ENCODE measurements at regions not wholly inside any gene's neighbourhood (a gene's known extent, or its start where the extent isn't known, plus 50 kb on each side); places are given as distances from the start of the nearest gene placed in this dataset.

- Mint-ChIP-seq H3K36me3 (ENCODE audit: low read depth) (no peaks in the 10 kb centered on the region), H3K4me1 (ENCODE audit: low read depth) (no peaks in the 10 kb centered on the region), H3K27ac (no peak overlapping the region), H3K9me3 (no peaks in the 10 kb centered on the region), H3K4me3 (no peak overlapping the region), H3K27me3 (peaks cover 43% of the 10 kb centered on the region)
- Histone ChIP-seq H3K27ac (ENCODE audit: low read depth in 1 of 2, low read length in 2 of 2) (no peak overlapping the region), H3K27me3 (ENCODE audit: control insufficient read depth in 1 of 2, insufficient read depth in 2 of 2, low read length in 2 of 2) (no peaks in the 10 kb centered on the region), H3K4me3 (ENCODE audit: low read length) (no peak overlapping the region), H3K9me3 (ENCODE audit: control insufficient read depth in 1 of 2, insufficient read depth in 1 of 2, low read length in 2 of 2) (peaks cover 0 to 14% of the 10 kb centered on the region in 2 experiments), H3K36me3 (ENCODE audit: insufficient read depth, low read length) (no peaks in the 10 kb centered on the region), H3K4me1 (ENCODE audit: insufficient read depth, low read length) (no peaks in the 10 kb centered on the region)
- ChIA-PET POLR2A (no interaction called here), CTCF (no interaction called here)
- intact Hi-C loops (cut with DNase I, micrococcal nuclease), result no loop called here
- DNase-seq, result no peak
- TF ChIP-seq, protein P1, sequence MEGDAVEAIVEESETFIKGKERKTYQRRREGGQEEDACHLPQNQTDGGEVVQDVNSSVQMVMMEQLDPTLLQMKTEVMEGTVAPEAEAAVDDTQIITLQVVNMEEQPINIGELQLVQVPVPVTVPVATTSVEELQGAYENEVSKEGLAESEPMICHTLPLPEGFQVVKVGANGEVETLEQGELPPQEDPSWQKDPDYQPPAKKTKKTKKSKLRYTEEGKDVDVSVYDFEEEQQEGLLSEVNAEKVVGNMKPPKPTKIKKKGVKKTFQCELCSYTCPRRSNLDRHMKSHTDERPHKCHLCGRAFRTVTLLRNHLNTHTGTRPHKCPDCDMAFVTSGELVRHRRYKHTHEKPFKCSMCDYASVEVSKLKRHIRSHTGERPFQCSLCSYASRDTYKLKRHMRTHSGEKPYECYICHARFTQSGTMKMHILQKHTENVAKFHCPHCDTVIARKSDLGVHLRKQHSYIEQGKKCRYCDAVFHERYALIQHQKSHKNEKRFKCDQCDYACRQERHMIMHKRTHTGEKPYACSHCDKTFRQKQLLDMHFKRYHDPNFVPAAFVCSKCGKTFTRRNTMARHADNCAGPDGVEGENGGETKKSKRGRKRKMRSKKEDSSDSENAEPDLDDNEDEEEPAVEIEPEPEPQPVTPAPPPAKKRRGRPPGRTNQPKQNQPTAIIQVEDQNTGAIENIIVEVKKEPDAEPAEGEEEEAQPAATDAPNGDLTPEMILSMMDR (IDR thresholded peaks at IDR 0.05), result no peak
- ATAC-seq (ENCODE audit: poor library complexity), result no peak
Measured at GRCh38 chr7:156577645-156578577, 62.7 kb upstream of the RNF32 start.

GRCh38 chr7:156576216-156577058 is 64.1 kb upstream of the RNF32 start:
- H3K27ac ChIP-seq (ENCODE audit: low read depth in 1 of 2, low read length in 2 of 2), result no peak overlapping the region
- TF ChIP-seq, protein P1 (IDR thresholded peaks at IDR 0.05), result no peak
- POLR2A ChIA-PET, result no interaction called here
- no peaks in the 10 kb centered on the region for H3K4me1 ChIP-seq (ENCODE audit: insufficient read depth, low read length)
- H3K36me3 ChIP-seq (ENCODE audit: insufficient read depth, low read length), result no peaks in the 10 kb centered on the region
- no peak overlapping the region for H3K4me3 ChIP-seq (ENCODE audit: low read length)
- H3K27me3 Mint-ChIP-seq, result peaks cover 50% of the 10 kb centered on the region
- no peak overlapping the region for H3K27ac Mint-ChIP-seq
- CTCF ChIA-PET, result no interaction called here
- H3K9me3 Mint-ChIP-seq, result no peaks in the 10 kb centered on the region
- H3K4me3 Mint-ChIP-seq, result no peak overlapping the region
- H3K36me3 Mint-ChIP-seq (ENCODE audit: low read depth), result no peaks in the 10 kb centered on the region
- H3K27me3 ChIP-seq (ENCODE audit: control insufficient read depth in 1 of 2, insufficient read depth in 2 of 2, low read length in 2 of 2), result peaks cover 0 to 3% of the 10 kb centered on the region in 2 experiments
- DNase-seq, result no peak
- intact Hi-C loops (cut with DNase I, micrococcal nuclease), result no loop called here
- peaks cover 0 to 15% of the 10 kb centered on the region in 2 experiments for H3K9me3 ChIP-seq (ENCODE audit: control insufficient read depth in 1 of 2, insufficient read depth in 1 of 2, low read length in 2 of 2)
- H3K4me1 Mint-ChIP-seq (ENCODE audit: low read depth), result no peaks in the 10 kb centered on the region
- no peak for ATAC-seq (ENCODE audit: poor library complexity)

DNA sequence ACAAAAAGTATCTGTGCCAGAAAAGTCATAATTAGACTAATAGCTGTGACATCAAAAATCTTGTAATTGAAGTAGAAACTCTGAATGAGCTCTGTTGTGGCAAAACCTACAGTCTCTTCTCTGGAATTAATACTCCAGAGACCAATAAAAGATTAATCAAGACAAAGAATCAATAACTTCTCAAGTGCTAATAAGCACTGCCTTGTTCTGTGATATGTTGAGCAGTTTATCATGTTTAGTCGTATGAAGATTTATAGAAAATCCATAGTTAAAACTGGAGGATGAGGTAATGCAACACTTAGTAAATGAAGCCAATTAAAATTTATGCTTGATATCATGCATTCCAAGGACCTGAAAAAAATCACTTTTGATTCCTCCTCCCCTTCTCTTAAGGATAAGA is 72.3 kb upstream of the RNF32 start:
- H3K4me3 ChIP-seq (ENCODE audit: low read length), result no peak overlapping the region
- no peaks in the 10 kb centered on the region for H3K36me3 ChIP-seq (ENCODE audit: insufficient read depth, low read length)
- intact Hi-C loops (cut with DNase I, micrococcal nuclease), result no loop called here
- H3K9me3 Mint-ChIP-seq, result peaks cover 2% of the 10 kb centered on the region
- H3K27me3 Mint-ChIP-seq, result peaks cover 20% of the 10 kb centered on the region
- H3K36me3 Mint-ChIP-seq (ENCODE audit: low read depth), result no peaks in the 10 kb centered on the region
- H3K4me3 Mint-ChIP-seq, result no peak overlapping the region
- ChIA-PET CTCF (no interaction called here), POLR2A (no interaction called here)
- ATAC-seq (ENCODE audit: poor library complexity) (no peak), DNase-seq (no peak)
- no peak overlapping the region for H3K27ac ChIP-seq (ENCODE audit: low read depth in 1 of 2, low read length in 2 of 2)
- peaks cover 0 to 3% of the 10 kb centered on the region in 2 experiments for H3K27me3 ChIP-seq (ENCODE audit: control insufficient read depth in 1 of 2, insufficient read depth in 2 of 2, low read length in 2 of 2)
- no peaks in the 10 kb centered on the region for H3K4me1 Mint-ChIP-seq (ENCODE audit: low read depth)
- H3K27ac Mint-ChIP-seq, result no peak overlapping the region
- no peaks in the 10 kb centered on the region for H3K4me1 ChIP-seq (ENCODE audit: insufficient read depth, low read length)
- TF ChIP-seq, protein P1 (IDR thresholded peaks at IDR 0.05), result no peak
- peaks cover 0 to 14% of the 10 kb centered on the region in 2 experiments for H3K9me3 ChIP-seq (ENCODE audit: control insufficient read depth in 1 of 2, insufficient read depth in 1 of 2, low read length in 2 of 2)

Measured in CD4-positive, alpha-beta T cell (primary cell).